HepG2 (cell line): ENCODE measurements at regions not wholly inside any gene's neighbourhood (a gene's known extent, or its start where the extent isn't known, plus 50 kb on each side); places are given as distances from the start of the nearest gene placed in this dataset.

Experiments used
- ATAC-seq: fragments of 200-7000 bp; cut with Tn5 transposase; 3 replicates; pipeline ENCODE4 v1.9.1; 2020; ENCODE audit warnings: mild to moderate bottlenecking, moderate library complexity
- BruUV-seq: library from RNA; stranded (reverse); fragments of 400-500 nt; replicated peaks from 2 replicates; lab custom pipeline; 2021; lab: Mats Ljungman, UMichigan
- CTCF ChIA-PET: fragments of 300-600 bp; formaldehyde crosslinking; extraction: SDS; loops from one replicate; lab custom pipeline; 2021; ENCODE audit warnings: low total read pairs, inconsistent platforms, low intra/inter-chr PET ratio; lab: Yijun Ruan, JAX
- POLR2A ChIA-PET: fragments of 350-600 bp; sonication (Branson Sonifier 250); formaldehyde crosslinking; loops from one replicate; lab custom pipeline; 2020; ENCODE audit warnings: antibody characterized with exemption, inconsistent platforms; lab: Yijun Ruan, JAX
- DNase-seq: peaks from one replicate; pipeline ENCODE4 v3.0.0-alpha.2; 2015; ENCODE audit warnings: low spot score
- FAIRE-seq: peaks from 3 replicates; lab custom pipeline; 2011; peaks lifted over from hg19 to GRCh38; lab: Jason Lieb, UNC
- H2AFZ ChIP-seq: one replicate; pipeline ENCODE4 v1.6.1; 2011; ENCODE audit warnings: low read length, inconsistent platforms
- H3K27ac ChIP-seq: fragments of 300-600 bp; 3 replicates; pipeline ENCODE4 v1.8.0; 2011; ENCODE audit warnings: mixed run types, mild to moderate bottlenecking, mixed read lengths, low read length, inconsistent platforms; ENCODE audit not compliant: insufficient read depth; ENCODE audit errors: extremely low read length
- H3K27me3 ChIP-seq, 2 experiments: fragments of 200-600 bp in 1 of 2; 2 replicates in 1 of 2; 3 replicates in 1 of 2; pipeline versions ENCODE4 v1.6.0 to v1.8.0; 2011; ENCODE audit warnings: low read length in 2 of 2, mild to moderate bottlenecking in 2 of 2, moderate library complexity in 2 of 2, inconsistent platforms in 1 of 2; ENCODE audit not compliant: insufficient read depth in 2 of 2, control insufficient read depth in 1 of 2
- H3K36me3 ChIP-seq, 2 experiments: fragments of 200-600 bp in 1 of 2; replicated peaks in 1 of 2; 2 replicates in 1 of 2; 3 replicates in 1 of 2; pipeline versions ENCODE4 v1.5.1 to v1.8.0; 2011; ENCODE audit warnings: low read length in 2 of 2, inconsistent platforms in 1 of 2; ENCODE audit not compliant: insufficient read depth in 2 of 2, control insufficient read depth in 1 of 2
- H3K4me1 ChIP-seq: 2 replicates; pipeline ENCODE4 v1.5.1; 2012; ENCODE audit warnings: low read length, inconsistent platforms; ENCODE audit not compliant: insufficient read depth
- H3K4me2 ChIP-seq: 2 replicates; pipeline ENCODE4 v1.6.0; 2011; ENCODE audit warnings: low read depth, low read length, inconsistent platforms
- H3K4me3 ChIP-seq, 3 experiments: fragments of 200-600 bp in 1 of 3; sonication (generic), shearing (Covaris generic) in 1 of 3; replicated peaks in 1 of 3; 2 replicates each; pipeline ENCODE4 v1.5.1; 2011 to 2016; ENCODE audit warnings: low read length in 3 of 3, inconsistent platforms in 2 of 3, low read depth in 2 of 3, mild to moderate bottlenecking in 2 of 3, control low read depth in 1 of 3, mixed read lengths in 1 of 3; ENCODE audit not compliant: insufficient read depth in 1 of 3
- H3K79me2 ChIP-seq: one replicate; pipeline ENCODE4 v1.6.1; 2011; ENCODE audit warnings: low read length, inconsistent platforms; ENCODE audit not compliant: insufficient read depth
- H3K9ac ChIP-seq: 2 replicates; pipeline ENCODE4 v1.6.0; 2011; ENCODE audit warnings: mild to moderate bottlenecking, low read depth, low read length, inconsistent platforms; ENCODE audit not compliant: insufficient read depth
- H3K9me3 ChIP-seq: 2 replicates; pipeline ENCODE4 v1.5.1; 2012; ENCODE audit warnings: mild to moderate bottlenecking, low read length
- H4K20me1 ChIP-seq: 2 replicates; pipeline ENCODE4 v1.6.0; 2011; ENCODE audit warnings: inconsistent platforms, mild to moderate bottlenecking, low read length, moderate library complexity; ENCODE audit not compliant: insufficient read depth
- CREB1 ChIP-seq, 2 experiments: fragments of 450-650 bp in 1 of 2; IDR thresholded peaks; 2 replicates each; pipeline ENCODE4 v1.6.1; 2016 to 2017; ENCODE audit warnings: control low read depth in 1 of 2, mild to moderate bottlenecking in 1 of 2, missing compliant biosample characterization in 1 of 2, missing genetic modification characterization in 1 of 2
- ESRRA ChIP-seq: sonication (generic); formaldehyde crosslinking; IDR thresholded peaks from 2 replicates; pipeline ENCODE4 v1.5.1; 2020; ENCODE audit warnings: mild to moderate bottlenecking, low read depth, missing genetic modification reagents
- EZH2 ChIP-seq: conservative IDR thresholded peaks from 2 replicates; pipeline ENCODE4 v1.6.1; 2012; ENCODE audit warnings: mild to moderate bottlenecking, low read depth, low read length, moderate library complexity
- HNRNPLL ChIP-seq: fragments of 200-400 bp; formaldehyde crosslinking; IDR thresholded peaks from 2 replicates; pipeline ENCODE4 v1.6.1; 2017; ENCODE audit warnings: mild to moderate bottlenecking, low read depth, low read length; ENCODE audit not compliant: poor library complexity, severe bottlenecking
- IKZF1 ChIP-seq: fragments of 450-650 bp; IDR thresholded peaks from 2 replicates; pipeline ENCODE4 v1.7.1; 2016
- PHB2 ChIP-seq: fragments of 450-650 bp; IDR thresholded peaks from 2 replicates; pipeline ENCODE4 v1.6.1; 2018; ENCODE audit not compliant: partially characterized antibody
- ZC3H4 ChIP-seq: sonication (generic); formaldehyde crosslinking; IDR thresholded peaks from 2 replicates; pipeline ENCODE4 v1.4.0; 2020; ENCODE audit warnings: missing genetic modification reagents, borderline replicate concordance
- ZNF20 ChIP-seq: sonication (generic); formaldehyde crosslinking; IDR thresholded peaks from 2 replicates; pipeline ENCODE4 v1.4.0; 2020; ENCODE audit warnings: mild to moderate bottlenecking, moderate library complexity, missing genetic modification reagents
- ZNF512 ChIP-seq: sonication (generic); formaldehyde crosslinking; IDR thresholded peaks from 2 replicates; pipeline ENCODE4 v1.4.0; 2020; ENCODE audit warnings: mild to moderate bottlenecking, missing genetic modification reagents
- ZNF644 ChIP-seq: IDR thresholded peaks from 2 replicates; pipeline ENCODE4 v1.6.1; 2016; ENCODE audit warnings: low read depth
- ZNF704 ChIP-seq: sonication (generic); formaldehyde crosslinking; IDR thresholded peaks from 2 replicates; pipeline ENCODE4 v1.8.1; 2023; ENCODE audit warnings: mild to moderate bottlenecking, inconsistent platforms, moderate library complexity, missing genetic modification reagents, borderline replicate concordance
- ZSCAN22 ChIP-seq: sonication (generic); formaldehyde crosslinking; IDR thresholded peaks from 2 replicates; pipeline ENCODE4 v1.4.0; 2020; ENCODE audit warnings: mild to moderate bottlenecking, missing genetic modification reagents
- WGBS: methylation state at CpG from one replicate; pipeline ENCODE4 v1.1.6; 2017; ENCODE audit warnings: low lambda C conversion rate; 5-methylcytosine and 5-hydroxymethylcytosine counted together
- in situ Hi-C: cut with HindIII; loops from 2 replicates; pipeline ENCODE4 v1.10.0; 2017; ENCODE audit warnings: low pct_unique_long_range_greater_than_20kb; ENCODE audit not compliant: extremely low pct_ligation_motif_present
- intact Hi-C: fragments of 100-400 bp; cut with micrococcal nuclease; formaldehyde crosslinking; loops from one replicate; pipeline ENCODE4 v1.10.0; 2022; ENCODE audit not compliant: unreplicated experiment

DNA sequence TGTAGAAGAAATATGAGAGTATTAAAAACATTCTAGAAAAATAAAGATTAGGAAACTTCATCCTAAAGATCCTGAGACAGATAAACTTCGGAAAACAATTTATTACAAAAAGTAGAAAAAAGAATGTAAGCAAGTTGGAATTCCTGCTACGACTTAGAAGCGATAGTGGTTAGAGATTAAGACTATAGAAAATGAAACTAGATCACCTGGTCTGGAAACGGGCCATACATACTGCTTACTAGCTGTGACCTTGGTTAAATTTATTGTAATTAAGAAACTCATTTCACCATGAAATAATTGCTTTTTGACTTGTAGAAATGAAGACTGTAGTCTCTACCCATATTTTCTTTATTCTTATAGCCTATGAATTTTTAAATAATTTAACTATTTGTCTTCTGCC, 614.1 kb downstream of the SLC16A7 start:
- Histone ChIP-seq H3K4me2 (no peak overlapping the region), H3K27me3 (no peaks in the 10 kb centered on the region), H3K4me3 (no peak overlapping the region), H3K4me1 (no peaks in the 10 kb centered on the region), H2AFZ (no peak overlapping the region), H4K20me1 (no peaks in the 10 kb centered on the region), H3K9me3 (peaks cover 9% of the 10 kb centered on the region; the same call in 1 of the 2 replicates), H3K27ac (no peak overlapping the region), H3K79me2 (no peaks in the 10 kb centered on the region), H3K36me3 (no peaks in the 10 kb centered on the region), H3K9ac (no peak overlapping the region)
- intact Hi-C loops, result no loop called here
- BruUV-seq, result no TSS peak
- in situ Hi-C loops, result no loop called here
- no peak for ATAC-seq
- ChIA-PET CTCF (no interaction called here), POLR2A (no interaction called here)
- DNase-seq, result no peak
- 2% methylated on average over 4 of the region's 4 CpGs for WGBS
- FAIRE-seq, result no peak
- TF ChIP-seq CREB1 (IDR thresholded peaks at IDR 0.05) (no peak), CREB1 (CRISPR knock-in tag; IDR thresholded peaks at IDR 0.05) (no peak), ESRRA (CRISPR knock-in tag) (no peak), ZSCAN22 (CRISPR knock-in tag) (no peak), ZNF704 (CRISPR knock-in tag) (no peak), ZNF512 (CRISPR knock-in tag) (no peak), ZNF20 (CRISPR knock-in tag) (no peak), ZC3H4 (CRISPR knock-in tag) (no peak), ZNF644 (CRISPR knock-in tag) (no peak), IKZF1 (no peak), EZH2 (no peak), PHB2 (no peak), HNRNPLL (no peak)
- TF ChIP-seq, all 625 proteins: peak for 0
